GM12864 (cell line): ENCODE measurements at regions not wholly inside any gene's neighbourhood (a gene's known extent, or its start where the extent isn't known, plus 50 kb on each side); places are given as distances from the start of the nearest gene placed in this dataset.
"Not testable (repeated sequence)": the region's sequence is repeated elsewhere in the genome, so short reads cannot be mapped to it uniquely, and the experiment has no call there.

Source experiments
- DNase-seq: peaks from one replicate; pipeline ENCODE4 v3.0.0-alpha.2; 2011; ENCODE audit warnings: low read depth
- H3K4me3 ChIP-seq: 2 replicates; pipeline ENCODE4 v1.5.1; 2011; ENCODE audit warnings: mild to moderate bottlenecking, low read depth, low read length, control low read depth
- TF ChIP-seq, protein P1 (sequence below): IDR thresholded peaks from 2 replicates; pipeline ENCODE4 v1.5.1; 2011; ENCODE audit warnings: low read depth, mild to moderate bottlenecking, moderate library complexity, low read length, control low read depth, inconsistent platforms; ENCODE audit errors: missing control alignments

DNA sequence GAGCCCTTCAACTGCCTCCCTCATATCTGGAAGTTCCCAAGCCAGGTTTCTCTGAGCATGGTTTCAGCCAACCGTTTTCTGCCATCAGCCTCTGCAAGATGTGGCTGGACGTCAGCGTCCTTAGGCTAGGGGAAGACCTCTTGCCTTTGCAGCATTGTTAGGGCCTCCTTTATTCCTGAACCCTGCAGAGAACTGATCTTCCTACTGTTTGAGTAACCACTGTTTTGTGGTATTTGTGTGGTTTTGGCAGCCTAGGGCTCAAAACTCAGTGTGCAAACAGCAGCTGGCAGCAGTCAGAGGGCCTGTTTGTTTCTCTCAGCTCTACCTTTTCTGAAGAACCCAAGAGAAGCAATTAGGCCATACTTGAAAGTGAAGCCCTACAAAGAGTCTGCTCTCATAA lies 83.4 kb upstream of the SEMA3E start:
- DNase-seq, result no peak
- TF ChIP-seq, protein P1, sequence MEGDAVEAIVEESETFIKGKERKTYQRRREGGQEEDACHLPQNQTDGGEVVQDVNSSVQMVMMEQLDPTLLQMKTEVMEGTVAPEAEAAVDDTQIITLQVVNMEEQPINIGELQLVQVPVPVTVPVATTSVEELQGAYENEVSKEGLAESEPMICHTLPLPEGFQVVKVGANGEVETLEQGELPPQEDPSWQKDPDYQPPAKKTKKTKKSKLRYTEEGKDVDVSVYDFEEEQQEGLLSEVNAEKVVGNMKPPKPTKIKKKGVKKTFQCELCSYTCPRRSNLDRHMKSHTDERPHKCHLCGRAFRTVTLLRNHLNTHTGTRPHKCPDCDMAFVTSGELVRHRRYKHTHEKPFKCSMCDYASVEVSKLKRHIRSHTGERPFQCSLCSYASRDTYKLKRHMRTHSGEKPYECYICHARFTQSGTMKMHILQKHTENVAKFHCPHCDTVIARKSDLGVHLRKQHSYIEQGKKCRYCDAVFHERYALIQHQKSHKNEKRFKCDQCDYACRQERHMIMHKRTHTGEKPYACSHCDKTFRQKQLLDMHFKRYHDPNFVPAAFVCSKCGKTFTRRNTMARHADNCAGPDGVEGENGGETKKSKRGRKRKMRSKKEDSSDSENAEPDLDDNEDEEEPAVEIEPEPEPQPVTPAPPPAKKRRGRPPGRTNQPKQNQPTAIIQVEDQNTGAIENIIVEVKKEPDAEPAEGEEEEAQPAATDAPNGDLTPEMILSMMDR, result no peak
- H3K4me3 ChIP-seq, result no peak overlapping the region

DNA sequence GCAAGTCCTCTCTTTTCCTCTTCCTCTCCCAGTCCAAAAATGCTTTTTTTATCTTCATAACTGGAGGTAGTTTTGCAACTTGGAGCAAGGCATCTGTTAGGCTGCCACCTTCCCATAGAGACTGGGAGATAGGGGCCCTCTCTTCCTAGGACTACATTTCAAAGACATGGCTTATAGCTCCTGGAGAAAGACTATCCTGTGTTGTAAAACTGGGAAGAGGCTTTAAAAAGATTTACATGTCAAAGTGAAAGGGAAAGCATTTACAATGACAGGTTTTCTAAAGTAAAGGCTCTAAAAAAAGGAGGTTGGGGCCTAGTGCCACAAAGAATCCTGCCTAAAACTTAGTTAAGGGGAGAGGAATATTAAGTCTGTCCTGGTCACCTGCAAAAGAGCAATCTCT lies 82.2 kb upstream of the SEMA3E start:
- no peak overlapping the region for H3K4me3 ChIP-seq
- TF ChIP-seq, protein P1, result no peak
- no peak for DNase-seq

DNA sequence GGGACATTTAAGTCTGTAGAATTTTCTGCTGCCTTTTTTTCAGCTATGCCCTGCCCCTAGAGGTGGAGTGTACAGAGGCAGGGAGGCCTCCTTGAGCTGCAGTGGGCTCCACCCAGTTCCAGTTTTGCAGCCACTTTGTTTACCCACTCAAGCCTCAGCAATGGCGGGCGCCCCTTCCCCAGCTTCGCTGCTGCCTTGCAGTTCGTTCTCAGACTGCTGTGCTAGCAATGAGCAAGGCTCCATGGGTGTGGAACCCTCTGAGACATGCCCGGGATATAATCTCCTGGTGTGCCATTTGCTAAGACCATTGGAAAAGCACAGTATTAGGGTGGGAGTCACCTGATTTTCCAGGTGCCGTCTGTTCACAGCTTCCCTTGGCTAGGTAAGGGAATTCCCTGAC lies 68.0 kb upstream of the SEMA3E start:
- DNase-seq, H3K4me3 ChIP-seq: not testable (repeated sequence)

DNA sequence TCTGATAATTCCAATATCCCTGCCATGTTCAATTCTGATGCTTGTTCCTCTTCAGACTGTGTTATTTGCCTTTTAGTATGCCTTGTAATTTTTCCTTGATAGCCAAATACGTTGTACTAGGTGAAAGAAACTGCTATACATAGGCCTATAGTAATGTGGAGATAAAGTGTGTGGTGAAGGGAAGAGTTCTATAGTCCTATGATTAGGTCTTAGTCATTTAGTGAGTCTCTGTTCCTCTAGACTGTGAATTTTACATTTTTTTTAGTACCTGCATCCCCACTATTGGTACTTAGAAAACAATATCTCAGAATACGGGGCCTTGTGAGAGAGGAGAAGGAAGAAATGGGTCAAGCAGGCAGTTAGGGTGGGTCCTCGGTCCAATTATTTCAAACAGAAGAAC lies 59.6 kb upstream of the SEMA3E start:
- no peak for DNase-seq
- H3K4me3 ChIP-seq, result no peak overlapping the region
- TF ChIP-seq, protein P1, result no peak

DNA sequence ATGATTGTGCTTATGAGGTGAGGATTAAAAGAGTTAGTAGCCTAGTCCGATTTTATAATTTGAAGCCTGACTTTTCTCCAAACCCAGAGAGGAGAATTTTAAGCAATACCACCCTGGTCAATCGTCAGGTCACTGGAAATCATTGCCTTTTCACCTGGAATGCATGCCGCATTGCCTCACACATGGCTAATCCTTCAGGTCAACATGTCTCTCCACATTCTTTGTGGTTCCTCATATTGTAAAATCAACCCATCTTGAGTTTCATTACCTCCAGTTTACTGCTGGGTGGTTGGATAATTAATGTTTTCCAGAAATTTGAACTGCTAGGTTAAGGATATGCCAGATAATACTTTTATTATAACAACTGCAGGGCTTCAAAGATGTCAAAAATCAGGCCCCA lies 55.6 kb upstream of the SEMA3E start:
- no peak for DNase-seq
- no peak overlapping the region for H3K4me3 ChIP-seq
- TF ChIP-seq, protein P1, result no peak

DNA sequence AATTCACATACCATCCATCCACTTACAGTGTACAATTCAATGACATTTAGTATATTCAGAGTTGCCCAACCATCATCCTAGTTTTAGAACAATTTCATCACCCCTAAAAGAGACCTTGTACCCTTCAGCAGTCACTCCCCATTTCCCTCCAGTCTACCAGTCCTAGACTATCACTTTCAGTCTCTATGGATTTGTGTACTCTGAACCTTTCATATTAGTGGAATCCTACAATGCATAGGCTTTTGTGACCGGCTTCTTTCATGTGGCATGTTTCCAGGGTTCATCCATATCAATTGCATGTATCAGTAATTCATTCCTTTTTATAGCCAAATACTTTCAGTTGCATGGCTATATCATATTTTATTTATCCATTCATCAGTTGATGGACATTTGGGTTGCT lies 53.5 kb upstream of the SEMA3E start:
- TF ChIP-seq, protein P1, result no peak
- H3K4me3 ChIP-seq, result no peak overlapping the region
- no peak for DNase-seq

DNA sequence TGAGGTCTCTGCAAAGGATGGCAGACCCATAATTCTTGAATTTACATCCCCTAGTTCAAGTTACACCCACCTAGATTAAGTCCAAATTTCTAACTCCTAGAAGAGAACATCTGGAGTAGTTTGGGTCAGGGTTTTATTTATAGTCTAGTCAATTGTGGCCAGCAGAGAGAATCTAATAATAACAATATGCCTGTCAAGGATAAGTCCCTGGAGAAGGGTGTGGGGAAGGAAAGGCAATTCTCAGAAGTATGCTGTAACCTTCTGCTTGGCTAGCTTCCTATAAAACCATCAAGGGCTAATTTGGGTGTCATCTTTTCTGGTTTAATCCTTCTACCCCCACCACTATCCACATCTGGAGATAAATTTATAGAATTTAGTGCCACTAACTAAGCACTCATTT lies 52.8 kb upstream of the SEMA3E start:
- TF ChIP-seq, protein P1, result no peak
- DNase-seq, result no peak
- H3K4me3 ChIP-seq, result no peak overlapping the region
